GM12878 (cell line): ENCODE measurements at regions not wholly inside any gene's neighbourhood (a gene's known extent, or its start where the extent isn't known, plus 50 kb on each side); places are given as distances from the start of the nearest gene placed in this dataset.

Experiments
- ATAC-seq: fragments of 200-7000 bp; cut with Tn5 transposase; 3 replicates; pipeline ENCODE4 v1.9.1; 2020; ENCODE audit warnings: mild to moderate bottlenecking, moderate library complexity
- BruUV-seq: library from RNA; stranded (reverse); fragments of 400-500 nt; replicated peaks from 2 replicates; lab custom pipeline; 2021; lab: Mats Ljungman, UMichigan
- CTCF ChIA-PET: fragments of 300-600 bp; sonication (Branson Sonifier 250); formaldehyde crosslinking; extraction: SDS; loops from one replicate; lab custom pipeline; 2021; ENCODE audit warnings: inconsistent platforms; lab: Yijun Ruan, JAX
- POLR2A ChIA-PET: fragments of 350-600 bp; formaldehyde crosslinking; extraction: SDS; loops from one replicate; lab custom pipeline; 2021; ENCODE audit warnings: inconsistent platforms; lab: Charles Lee
- RAD21 ChIA-PET: fragments of 300-600 bp; sonication (Branson Sonifier 250); formaldehyde crosslinking; loops from one replicate; lab custom pipeline; 2023; ENCODE audit warnings: antibody characterized with exemption; ENCODE audit not compliant: unreplicated experiment; lab: Charles Lee
- SMC1A ChIA-PET: fragments of 300-600 bp; sonication (Branson Sonifier 250); formaldehyde crosslinking; loops from one replicate; lab custom pipeline; 2023; ENCODE audit not compliant: unreplicated experiment, uncharacterized antibody; lab: Charles Lee
- DNase-seq: peaks from one replicate; pipeline ENCODE4 v3.0.0-alpha.2; 2011; ENCODE audit warnings: low read depth, low spot score
- FAIRE-seq: peaks from 3 replicates; lab custom pipeline; 2011; peaks lifted over from hg19 to GRCh38; lab: Jason Lieb, UNC
- H2AFZ ChIP-seq: 2 replicates; pipeline ENCODE4 v1.6.0; 2011; ENCODE audit warnings: low read depth, low read length, control low read depth; ENCODE audit not compliant: control insufficient read depth
- H3K27ac ChIP-seq: 2 replicates; pipeline ENCODE4 v1.5.1; 2011; ENCODE audit warnings: control low read depth; ENCODE audit not compliant: control insufficient read depth, insufficient read depth
- H3K27me3 ChIP-seq, 2 experiments: replicated peaks in 1 of 2; 2 replicates each; pipeline versions ENCODE4 v1.6.0 to v1.6.1; 2011; ENCODE audit warnings: low read length in 1 of 2; ENCODE audit not compliant: control insufficient read depth in 2 of 2, insufficient read depth in 2 of 2
- H3K36me3 ChIP-seq, 2 experiments: 2 replicates each; pipeline ENCODE4 v1.5.1; 2011; ENCODE audit warnings: low read length in 1 of 2; ENCODE audit not compliant: control insufficient read depth in 2 of 2, insufficient read depth in 2 of 2
- H3K4me1 ChIP-seq: 2 replicates; pipeline ENCODE4 v1.6.1; 2011; ENCODE audit warnings: mild to moderate bottlenecking, low read length, moderate library complexity, mixed read lengths; ENCODE audit not compliant: control insufficient read depth, insufficient read depth
- H3K4me2 ChIP-seq: 2 replicates; pipeline ENCODE4 v1.6.0; 2011; ENCODE audit warnings: control low read depth; ENCODE audit not compliant: control insufficient read depth, insufficient read depth
- H3K4me3 ChIP-seq: fragments of 200-600 bp; sonication (generic); 2 replicates; pipeline ENCODE4 v1.5.1; 2016
- H3K79me2 ChIP-seq: 2 replicates; pipeline ENCODE4 v1.6.0; 2011; ENCODE audit warnings: low read length; ENCODE audit not compliant: control insufficient read depth, insufficient read depth
- H3K9ac ChIP-seq: 2 replicates; pipeline ENCODE4 v1.8.0; 2011; ENCODE audit warnings: low read length, control low read depth, mixed read lengths; ENCODE audit not compliant: control insufficient read depth, insufficient read depth
- H3K9me3 ChIP-seq: replicated peaks from 3 replicates; pipeline ENCODE4 v1.5.1; 2011; ENCODE audit warnings: mild to moderate bottlenecking, low read length; ENCODE audit not compliant: control insufficient read depth, insufficient read depth
- H4K20me1 ChIP-seq: 2 replicates; pipeline ENCODE4 v1.6.0; 2011; ENCODE audit not compliant: control insufficient read depth, insufficient read depth
- CBFB ChIP-seq: IDR thresholded peaks from 2 replicates; pipeline ENCODE4 v1.6.1; 2016; ENCODE audit warnings: antibody characterized with exemption, low read depth
- NFXL1 ChIP-seq: fragments of 450-650 bp; IDR thresholded peaks from 2 replicates; pipeline ENCODE4 v1.6.1; 2017; ENCODE audit warnings: antibody characterized with exemption, mild to moderate bottlenecking, borderline replicate concordance
- NR2F1 ChIP-seq: fragments of 450-650 bp; conservative IDR thresholded peaks from 2 replicates; pipeline ENCODE4 v1.6.1; 2017; ENCODE audit warnings: mild to moderate bottlenecking
- RAD51 ChIP-seq: fragments of 450-650 bp; IDR thresholded peaks from 2 replicates; pipeline ENCODE4 v1.6.1; 2016; ENCODE audit warnings: moderate library complexity, mild to moderate bottlenecking, inconsistent platforms
- RB1 ChIP-seq: fragments of 450-650 bp; formaldehyde crosslinking; IDR thresholded peaks from 2 replicates; pipeline ENCODE4 v1.6.1; 2017; ENCODE audit warnings: mild to moderate bottlenecking, borderline replicate concordance
- SUZ12 ChIP-seq: fragments of 200-600 bp; sonication (generic); IDR thresholded peaks from one replicate; pipeline ENCODE4 v1.6.1; 2018; ENCODE audit warnings: antibody characterized with exemption, mild to moderate bottlenecking; ENCODE audit not compliant: unreplicated experiment
- USF2 ChIP-seq: IDR thresholded peaks from 2 replicates; pipeline ENCODE4 v1.6.1; 2011; ENCODE audit warnings: low read depth, low read length, improper control_type of control experiment, borderline replicate concordance
- WGBS: methylation state at CpG from one replicate; pipeline ENCODE4 v1.1.6; 2016; ENCODE audit warnings: low lambda C conversion rate; ENCODE audit not compliant: insufficient replicate concordance, insufficient coverage; ENCODE audit errors: missing lambda C conversion rate; 5-methylcytosine and 5-hydroxymethylcytosine counted together
- in situ Hi-C: fragments of 300-500 bp; cut with MboI; formaldehyde crosslinking; loops from 9 replicates; pipeline ENCODE4 v1.14.3; 2018; ENCODE audit warnings: mixed read lengths
- intact Hi-C: fragments of 100-400 bp; cut with micrococcal nuclease; formaldehyde crosslinking; loops from one replicate; pipeline ENCODE4 v1.14.2; 2022; ENCODE audit not compliant: unreplicated experiment

GRCh38 chr7:16067711-16068110, 353.6 kb downstream of the CRPPA start:
- no peaks in the 10 kb centered on the region for H3K79me2 ChIP-seq
- TF ChIP-seq NFXL1 (no peak), CBFB (no peak), USF2 (no peak)
- H3K27me3 ChIP-seq: no peaks in the 10 kb centered on the region
- H3K9ac ChIP-seq: no peak overlapping the region
- in situ Hi-C loops: loop anchor here (25.0 kb wide), 1 partner anchor 1355 kb away; no protein-coding TSS in a partner anchor
- no peak overlapping the region for H3K4me3 ChIP-seq
- POLR2A ChIA-PET: no interaction called here
- 17% methylated on average over 7 of the region's 7 CpGs for WGBS
- RAD21 ChIA-PET: no interaction called here
- H3K4me1 ChIP-seq: no peaks in the 10 kb centered on the region
- ATAC-seq: no peak; the same call in 2 of the 3 replicates
- CTCF ChIA-PET: interaction anchor here (0.5 to 1.7 kb wide), 10 partner anchors 8 to 1350 kb away, joined by 3 to 5 read pairs (median 4); no protein-coding TSS in a partner anchor
- SMC1A ChIA-PET: interaction anchor here (1.8 kb wide), 1 partner anchor 10 kb away, joined by 4 read pairs; no protein-coding TSS in a partner anchor
- H4K20me1 ChIP-seq: no peaks in the 10 kb centered on the region
- no peak for DNase-seq
- intact Hi-C loops: no loop called here
- FAIRE-seq: no peak
- no peak overlapping the region for H3K27ac ChIP-seq
- BruUV-seq: no TSS peak
- no peaks in the 10 kb centered on the region for H3K9me3 ChIP-seq
- H2AFZ ChIP-seq: no peak overlapping the region
- H3K36me3 ChIP-seq: no peaks in the 10 kb centered on the region
- no peak overlapping the region for H3K4me2 ChIP-seq

GRCh38 chr7:16066805-16067459, 354.4 kb downstream of the CRPPA start:
- FAIRE-seq: no peak
- H3K27me3 ChIP-seq: no peaks in the 10 kb centered on the region
- intact Hi-C loops: no loop called here
- ATAC-seq: peak; percentile 23; the same call in 2 of the 3 replicates
- CTCF ChIA-PET: interaction anchor here (0.5 to 1.6 kb wide), 10 partner anchors 10 to 1349 kb away, joined by 3 to 4 read pairs (median 3); no protein-coding TSS in a partner anchor
- POLR2A ChIA-PET: no interaction called here
- RAD21 ChIA-PET: interaction anchor here (0.7 to 1.3 kb wide), 2 partner anchors 487 to 498 kb away, joined by 3 read pairs; no protein-coding TSS in a partner anchor
- in situ Hi-C loops: loop anchor here (25.0 kb wide), 1 partner anchor 1355 kb away; no protein-coding TSS in a partner anchor
- no TSS peak for BruUV-seq
- WGBS: 61% methylated on average over 5 of the region's 5 CpGs
- no peaks in the 10 kb centered on the region for H4K20me1 ChIP-seq
- SMC1A ChIA-PET: interaction anchor here (1.1 to 1.8 kb wide), 2 partner anchors 11 to 742 kb away, joined by 3 to 4 read pairs; no protein-coding TSS in a partner anchor
- H2AFZ ChIP-seq: no peak overlapping the region
- TF ChIP-seq SUZ12: no peak
- TF ChIP-seq NR2F1: no peak
- TF ChIP-seq RAD51: no peak
- TF ChIP-seq RB1: no peak
- H3K27ac ChIP-seq: no peak overlapping the region
- no peaks in the 10 kb centered on the region for H3K79me2 ChIP-seq
- no peak overlapping the region for H3K4me3 ChIP-seq
- no peak overlapping the region for H3K4me2 ChIP-seq
- no peak overlapping the region for H3K9ac ChIP-seq
- H3K4me1 ChIP-seq: no peaks in the 10 kb centered on the region
- no peaks in the 10 kb centered on the region for H3K36me3 ChIP-seq
- no peak for DNase-seq
- no peaks in the 10 kb centered on the region for H3K9me3 ChIP-seq
